HG03521 (cell line): ENCODE measurements at regions not wholly inside any gene's neighbourhood (a gene's known extent, or its start where the extent isn't known, plus 50 kb on each side); places are given as distances from the start of the nearest gene placed in this dataset.
"Not testable (repeated sequence)": the region's sequence is repeated elsewhere in the genome, so short reads cannot be mapped to it uniquely, and the experiment has no call there.

Experiments used
- ATAC-seq: cut with Tn5 transposase; IDR thresholded peaks from one replicate; pipeline ENCODE4 v1.9.1; 2021; ENCODE audit warnings: mild to moderate bottlenecking, moderate library complexity; ENCODE audit not compliant: unreplicated experiment

DNA sequence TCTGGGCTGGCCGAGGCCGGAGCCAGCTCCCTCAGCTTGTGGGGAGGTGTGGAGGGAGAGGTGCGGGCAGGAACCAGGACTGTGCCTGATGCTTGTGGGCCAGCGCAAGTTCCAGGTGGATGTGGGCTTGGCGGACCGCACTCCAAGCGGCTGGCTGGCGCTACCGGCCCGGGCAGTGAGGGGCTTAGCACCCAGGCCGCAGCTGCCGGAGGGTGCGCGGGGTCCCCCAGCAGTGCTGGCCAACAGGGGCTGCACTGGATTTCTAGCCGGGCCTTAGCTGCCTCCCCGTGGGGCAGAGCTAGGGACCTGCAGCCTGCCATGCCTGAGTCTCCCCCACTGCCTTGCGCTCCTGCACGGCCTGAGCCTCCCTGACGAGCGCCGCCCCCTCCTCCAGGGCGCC, 242.8 kb downstream of the CCSER2 start:
- no peak for ATAC-seq

DNA sequence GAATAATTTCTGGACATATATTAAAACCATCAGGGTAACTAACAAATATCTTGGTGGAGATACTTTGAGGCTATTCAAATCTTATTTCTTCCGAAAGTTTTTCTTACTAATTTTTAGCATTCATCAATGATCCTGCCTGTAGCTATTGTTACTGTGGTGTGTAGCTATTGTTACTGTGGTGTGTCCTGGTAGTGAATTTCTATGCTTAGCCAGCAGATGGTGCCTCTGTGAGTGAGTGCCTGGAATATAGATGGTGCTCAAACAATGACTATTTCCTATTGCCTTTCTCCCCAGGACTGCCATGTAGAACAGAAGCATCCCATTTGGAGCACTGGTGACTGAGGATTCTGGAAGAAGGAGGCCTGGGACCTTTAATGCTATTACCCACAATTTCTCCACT, 245.7 kb downstream of the CCSER2 start:
- ATAC-seq, result no peak

DNA sequence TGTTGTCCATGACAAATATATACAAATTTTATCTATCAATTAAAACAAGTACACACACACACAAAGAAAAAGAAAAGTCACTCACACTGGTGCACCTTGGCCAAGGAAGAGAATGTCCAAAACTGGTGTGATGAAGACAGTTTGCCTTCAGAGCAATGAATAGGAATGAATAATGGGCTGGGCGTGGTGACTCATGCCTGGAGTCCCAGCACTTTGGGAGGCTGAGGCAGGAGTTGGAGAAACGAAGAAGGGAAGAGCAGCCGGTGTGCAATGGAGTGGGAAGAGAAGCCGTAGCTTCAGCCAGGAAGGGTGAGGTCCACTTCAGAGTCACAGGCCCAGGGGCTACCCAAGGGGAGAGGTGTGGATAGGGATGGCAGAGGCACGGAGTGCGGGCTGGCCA, 253.6 kb downstream of the CCSER2 start:
- ATAC-seq, result no peak

DNA sequence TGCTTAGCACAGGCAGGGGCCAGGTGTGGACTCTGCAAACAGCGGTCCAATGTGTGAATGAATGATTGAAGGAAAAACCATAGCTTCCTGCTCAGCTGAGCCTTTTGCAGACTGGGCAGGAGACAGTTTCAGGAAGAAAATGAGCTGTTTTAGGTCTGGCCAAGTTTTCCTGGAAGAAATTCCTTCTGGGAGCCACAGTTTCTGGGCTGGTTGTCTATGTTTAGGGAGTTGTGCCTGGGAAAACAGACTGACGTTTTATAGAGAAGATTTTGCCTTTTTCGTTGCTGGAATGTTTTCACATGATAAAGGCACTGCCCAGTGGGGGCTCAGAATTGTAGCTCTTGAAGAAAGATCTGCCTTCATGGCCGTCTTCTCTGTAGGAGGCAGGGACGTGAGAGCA, 255.1 kb downstream of the CCSER2 start:
- ATAC-seq, result no peak

DNA sequence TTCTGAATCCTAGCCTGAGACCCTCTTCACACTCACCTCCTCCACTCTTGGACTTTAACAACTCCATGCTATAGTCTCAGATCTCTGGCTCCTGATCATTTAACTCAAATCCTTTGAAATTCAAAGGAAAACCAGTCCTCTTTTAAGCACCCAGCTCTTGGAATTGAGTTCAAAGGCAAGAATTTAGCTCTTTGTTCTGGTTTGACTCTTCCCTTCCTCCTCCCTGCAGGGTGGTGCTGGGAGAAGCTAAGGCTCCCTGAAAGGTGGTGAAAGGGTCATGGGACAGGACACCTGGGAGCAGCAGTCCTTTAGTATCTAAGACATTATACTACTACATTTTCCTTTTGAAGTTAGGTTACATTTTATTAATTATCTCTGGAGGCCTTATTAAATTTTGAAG, 259.4 kb downstream of the CCSER2 start:
- ATAC-seq, result no peak

DNA sequence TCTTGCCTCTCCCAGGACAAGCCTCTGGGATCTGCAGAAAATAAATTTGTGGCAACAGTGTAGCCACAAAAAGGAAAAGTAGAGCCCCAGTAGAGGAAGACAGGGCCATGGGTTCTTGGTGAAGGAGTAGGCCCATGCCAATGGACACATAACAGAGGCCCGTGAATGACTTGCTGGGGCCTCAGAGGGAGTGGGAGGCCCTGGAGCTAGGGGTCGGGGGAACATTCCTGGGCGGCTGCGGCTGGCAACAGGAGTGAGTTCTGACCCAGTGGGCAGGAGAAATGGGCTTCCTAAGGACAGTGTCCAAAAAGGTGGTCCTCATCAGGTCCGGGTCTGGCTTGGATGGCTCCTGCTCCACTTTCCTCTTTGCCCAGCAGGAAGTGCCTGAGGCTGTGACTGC, 260.0 kb downstream of the CCSER2 start:
- no peak for ATAC-seq

DNA sequence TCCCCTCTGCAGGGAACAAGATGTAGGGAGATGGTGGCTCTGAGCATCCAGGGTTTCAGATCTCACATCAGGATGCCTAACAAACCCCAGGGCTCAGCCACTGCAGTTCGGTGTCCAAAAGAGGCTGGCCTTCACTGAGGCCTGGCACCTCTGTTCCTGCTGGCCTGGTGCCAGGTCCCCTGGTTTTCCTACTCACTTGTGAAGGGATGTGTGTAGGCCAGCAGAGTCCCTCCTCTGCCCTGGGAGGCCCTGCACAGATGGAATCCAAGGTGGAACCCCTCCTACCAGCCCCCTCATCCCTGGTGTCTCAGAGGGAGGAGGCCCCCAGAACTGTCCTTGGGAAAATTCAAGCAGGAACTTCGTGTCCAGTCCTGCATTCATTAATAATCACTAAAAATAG, 260.6 kb downstream of the CCSER2 start:
- no peak for ATAC-seq

DNA sequence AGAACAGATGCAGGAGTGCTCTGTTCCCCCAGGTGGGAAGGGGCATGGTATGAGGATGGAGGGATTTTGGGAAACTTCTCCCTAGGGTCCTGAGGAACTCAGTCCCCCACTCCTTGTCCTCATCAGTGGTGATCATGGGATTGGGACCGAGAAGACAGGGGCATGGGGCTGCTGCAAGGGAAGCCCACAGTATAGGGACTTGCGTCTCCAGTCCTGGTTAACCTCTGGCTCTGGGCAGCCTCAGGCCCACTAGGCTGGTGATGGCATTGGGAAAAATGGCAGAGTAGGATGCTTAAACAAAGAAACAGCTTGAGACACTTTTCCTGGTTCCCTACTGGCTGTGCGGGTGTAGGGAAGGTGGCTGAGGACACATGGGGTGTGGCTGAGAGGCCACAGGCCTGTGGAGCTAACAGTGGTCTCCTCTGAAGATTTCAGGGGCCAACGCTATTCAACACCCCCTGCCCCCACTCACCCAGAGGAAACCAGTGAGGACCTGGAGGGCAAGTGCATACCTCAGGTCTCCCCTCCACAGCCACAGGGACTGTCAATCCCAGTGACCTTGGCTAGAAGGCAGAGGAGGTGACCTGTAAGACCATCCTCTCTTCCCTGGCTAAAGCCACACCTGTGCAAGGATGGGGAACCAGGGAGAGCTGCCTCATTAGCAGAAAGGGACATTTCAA, 261.3 kb downstream of the CCSER2 start:
- no peak for ATAC-seq

DNA sequence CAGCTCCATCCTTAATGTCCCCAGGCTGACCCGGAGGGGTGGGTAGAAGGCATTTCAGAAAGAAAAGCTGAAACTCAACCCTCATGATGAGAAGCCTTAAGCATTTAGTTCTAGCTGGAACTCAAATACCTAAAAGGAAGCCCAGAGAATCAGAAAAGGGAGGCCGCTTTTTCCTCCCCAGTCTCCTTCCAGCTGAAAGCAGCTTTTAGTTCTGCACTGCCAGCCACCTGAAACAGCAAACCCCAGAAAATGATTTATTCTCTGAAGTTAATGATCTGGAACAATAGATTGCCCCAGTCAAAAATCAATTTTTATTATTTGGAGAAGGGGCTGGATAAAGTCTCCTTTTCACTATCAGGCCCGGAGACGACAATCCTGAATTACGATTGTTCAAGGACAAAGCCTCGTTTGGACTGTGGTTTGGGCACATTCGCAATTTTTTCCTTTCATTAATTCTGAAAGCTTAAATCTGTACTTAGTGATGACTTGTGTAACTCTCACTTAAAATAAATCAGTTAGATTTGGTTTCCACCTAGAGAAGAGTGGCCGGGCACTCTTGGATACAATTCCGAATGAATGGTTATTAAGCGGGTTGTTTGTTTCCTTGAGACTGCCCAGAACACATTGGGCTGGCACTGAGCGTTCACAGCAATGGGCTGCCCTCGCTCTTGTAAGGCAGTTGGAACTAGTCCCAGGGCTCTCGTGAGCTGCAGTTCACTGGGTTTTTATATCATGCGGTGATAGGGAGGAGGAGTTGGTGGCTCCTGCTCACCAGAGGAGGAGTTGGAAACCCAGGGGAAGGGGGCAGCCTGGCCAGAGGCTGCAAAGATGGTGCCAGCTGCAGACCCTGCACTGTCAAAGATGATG, 262.2 kb downstream of the CCSER2 start:
- ATAC-seq, result no peak

DNA sequence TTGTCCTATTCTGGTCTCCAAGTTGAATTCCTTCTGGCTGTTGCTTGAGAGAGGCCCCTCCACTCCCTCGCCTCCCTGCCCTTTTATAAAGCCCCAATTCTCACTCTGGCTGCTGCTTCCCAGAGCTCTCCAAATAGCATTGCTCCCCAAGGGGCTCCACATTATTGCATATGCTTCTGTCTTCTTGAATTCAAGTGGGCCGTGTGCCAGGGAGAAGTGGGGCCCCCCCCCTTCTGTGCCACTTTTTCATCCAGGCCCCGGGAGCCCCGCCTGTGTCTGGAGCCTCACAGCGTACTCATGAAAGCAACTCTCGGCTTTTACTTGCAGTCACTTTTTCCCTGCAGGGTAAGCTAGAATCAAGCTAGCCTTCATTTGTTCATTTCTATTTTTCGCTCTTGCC, 265.1 kb downstream of the CCSER2 start:
- ATAC-seq, result no peak

DNA sequence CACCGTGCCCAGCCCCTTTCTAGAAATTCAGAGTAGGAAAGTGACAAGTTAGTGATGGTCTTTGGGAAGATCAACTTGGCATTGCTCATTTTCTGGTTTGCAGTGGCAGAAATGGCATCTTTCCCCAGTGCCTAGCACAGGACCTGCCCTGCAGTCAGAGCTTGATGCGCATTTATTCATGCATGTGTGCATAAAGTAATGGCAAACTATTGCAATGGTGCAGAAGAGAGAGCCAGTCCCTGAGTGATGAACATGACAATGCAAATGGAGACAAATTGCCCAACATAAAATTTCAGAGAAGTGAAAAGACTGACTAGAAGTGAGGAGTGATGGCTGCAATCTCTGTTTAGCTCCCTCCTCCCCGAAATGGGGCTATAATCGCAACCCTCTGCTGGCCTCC, 268.2 kb downstream of the CCSER2 start:
- ATAC-seq, result no peak

DNA sequence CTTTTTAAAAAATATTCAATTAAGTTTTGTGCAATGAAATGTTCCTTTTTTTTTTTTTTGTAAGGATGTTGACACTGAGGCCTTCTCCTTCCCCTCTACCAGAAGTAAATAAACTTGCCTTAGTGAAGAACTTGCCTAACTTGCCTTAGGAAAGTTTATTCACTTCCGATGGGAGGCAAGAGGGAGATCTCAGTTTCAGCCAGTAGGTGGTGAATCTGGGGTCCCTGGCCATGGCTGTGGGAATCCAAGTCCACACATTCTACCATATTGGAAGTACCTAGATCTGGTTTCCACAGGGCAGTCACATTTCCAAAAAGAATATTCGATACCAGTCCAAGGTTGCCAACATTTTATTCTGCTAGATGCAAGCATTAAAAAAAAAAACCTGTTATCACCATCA, 270.9 kb downstream of the CCSER2 start:
- ATAC-seq, result no peak

DNA sequence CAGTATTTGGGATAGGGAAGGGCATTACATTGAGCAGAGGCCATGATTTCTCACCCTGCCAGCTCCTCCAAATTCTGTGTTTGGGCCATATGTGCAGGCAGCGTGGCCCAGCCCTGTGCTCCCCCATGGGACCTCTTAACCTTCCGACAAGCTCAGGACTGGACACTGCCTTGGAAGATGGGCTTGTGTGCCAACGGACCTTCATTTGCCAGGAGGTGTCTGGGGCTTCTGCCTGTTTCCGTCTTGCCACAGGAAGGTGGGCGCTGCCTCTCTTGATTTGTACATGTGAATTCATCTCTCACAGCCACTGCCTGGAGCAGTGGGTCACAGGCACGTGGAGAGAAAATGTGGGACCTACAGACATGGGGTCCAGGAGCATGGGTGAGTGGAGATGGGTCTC, 272.6 kb downstream of the CCSER2 start:
- ATAC-seq, result no peak

DNA sequence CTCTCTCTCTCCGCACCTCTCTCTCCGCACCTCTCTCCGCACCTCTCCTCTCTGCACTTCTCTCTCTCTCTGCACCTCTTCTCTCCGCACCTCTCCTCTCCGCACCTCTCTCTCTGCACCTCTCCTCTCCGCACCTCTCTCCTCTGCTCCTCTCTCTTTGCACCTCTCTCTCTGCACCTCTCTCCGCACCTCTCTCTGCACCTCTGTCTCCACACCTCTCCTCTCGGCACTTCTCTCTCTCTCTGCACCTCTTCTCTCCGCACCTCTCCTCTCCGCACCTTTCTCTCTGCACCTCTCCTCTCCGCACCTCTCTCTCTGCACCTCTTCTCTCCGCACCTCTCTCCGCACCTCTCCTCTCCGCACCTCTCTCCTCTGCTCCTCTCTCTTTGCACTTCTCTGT, 274.2 kb downstream of the CCSER2 start:
- not testable (repeated sequence) for ATAC-seq

DNA sequence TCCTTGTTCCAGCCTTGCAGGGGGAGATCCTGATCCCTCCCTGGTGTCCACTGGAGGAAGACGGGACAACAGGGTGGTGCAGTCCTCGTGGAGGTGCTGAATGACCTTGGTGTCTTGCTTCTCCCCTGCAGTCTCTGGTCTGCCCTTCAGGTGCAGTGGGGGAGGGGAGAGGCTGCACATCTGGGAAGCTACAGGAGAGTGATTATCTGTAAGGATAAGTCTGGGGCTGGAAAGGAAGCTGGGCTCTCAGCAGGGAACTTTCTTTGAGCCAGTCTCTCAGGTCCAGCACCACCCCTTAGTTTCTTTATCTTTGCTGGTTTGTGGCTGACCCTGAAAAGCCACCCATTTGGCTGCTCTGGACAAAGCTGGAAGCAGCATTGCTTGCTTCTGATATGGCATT, 275.6 kb downstream of the CCSER2 start:
- ATAC-seq, result no peak

DNA sequence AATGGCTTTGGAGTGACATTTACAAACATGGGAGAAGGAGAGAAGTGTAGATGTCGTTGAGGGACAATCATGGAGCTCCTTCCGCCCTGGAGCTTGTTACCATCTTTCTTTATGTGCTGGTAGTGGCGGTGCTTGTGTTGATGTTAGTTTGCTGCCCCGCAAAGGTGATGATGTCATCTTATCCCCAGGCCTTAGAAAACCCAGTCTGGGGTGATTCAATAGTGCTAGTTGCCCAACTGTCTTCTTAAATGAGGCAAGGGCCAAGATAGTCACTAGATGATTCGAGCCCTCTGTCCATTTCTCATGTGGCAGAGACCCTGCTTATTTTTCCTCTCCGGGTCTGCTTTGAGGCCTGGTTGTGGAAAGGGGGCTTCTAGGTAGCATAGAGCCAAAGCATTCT, 277.4 kb downstream of the CCSER2 start:
- no peak for ATAC-seq

DNA sequence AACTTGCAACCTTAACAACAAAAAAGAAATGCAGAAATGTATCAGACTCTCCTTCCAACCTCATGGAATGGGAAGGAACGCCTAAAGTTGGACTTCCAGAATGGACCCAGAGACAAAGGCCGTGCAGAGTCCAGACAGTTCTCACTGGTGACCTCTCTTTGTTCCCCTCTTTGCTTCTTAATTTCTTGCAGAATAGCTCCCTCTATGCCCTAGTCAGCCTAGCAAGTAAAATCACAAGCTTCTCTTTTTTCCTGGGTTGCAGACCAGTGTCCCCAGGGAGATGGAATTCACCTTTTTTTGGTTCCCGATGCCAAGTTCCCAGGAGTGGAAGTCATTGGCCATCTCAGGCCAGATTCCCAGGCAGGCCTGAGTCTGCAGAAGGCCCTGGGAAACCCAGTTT, 278.0 kb downstream of the CCSER2 start:
- no peak for ATAC-seq

DNA sequence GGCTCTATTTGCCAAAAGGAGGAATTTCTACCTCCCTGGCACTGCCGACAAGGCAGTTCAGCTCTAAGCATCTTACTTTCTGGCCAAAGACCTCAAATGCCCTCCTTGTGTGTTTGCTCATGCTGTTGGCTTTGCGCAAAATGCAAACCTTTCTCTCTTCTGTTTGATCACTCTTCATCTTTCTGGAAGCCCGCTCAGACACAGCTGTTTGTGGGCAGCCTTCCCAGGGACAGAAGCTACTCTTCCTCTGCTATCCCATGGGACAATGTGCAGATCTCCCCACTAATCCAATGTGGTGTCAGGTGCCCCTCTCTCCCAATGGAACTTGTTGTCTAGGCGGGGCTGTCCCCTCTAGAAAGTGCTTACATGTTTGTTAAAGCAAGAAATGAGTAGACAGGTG, 278.7 kb downstream of the CCSER2 start:
- ATAC-seq, result no peak

DNA sequence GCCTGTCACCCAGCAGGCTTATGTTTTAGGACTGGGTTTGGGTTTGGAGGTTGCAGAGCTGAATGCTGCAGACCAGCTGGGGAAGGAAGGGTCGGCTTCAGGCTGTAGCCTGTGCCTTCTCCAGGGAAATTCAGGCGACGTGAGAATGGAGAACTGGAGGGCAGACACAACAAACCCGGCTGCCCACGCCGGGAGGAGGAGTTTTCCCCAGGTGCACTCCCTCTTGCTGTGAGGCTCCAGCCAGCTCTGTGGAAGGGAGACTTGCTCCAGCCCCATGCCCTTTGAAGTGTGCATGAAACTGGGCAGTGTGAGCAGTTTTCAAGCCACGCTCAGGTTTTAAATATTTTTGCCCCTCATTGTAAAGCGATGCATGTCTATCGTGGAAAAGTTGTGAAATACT, 279.1 kb downstream of the CCSER2 start:
- no peak for ATAC-seq

DNA sequence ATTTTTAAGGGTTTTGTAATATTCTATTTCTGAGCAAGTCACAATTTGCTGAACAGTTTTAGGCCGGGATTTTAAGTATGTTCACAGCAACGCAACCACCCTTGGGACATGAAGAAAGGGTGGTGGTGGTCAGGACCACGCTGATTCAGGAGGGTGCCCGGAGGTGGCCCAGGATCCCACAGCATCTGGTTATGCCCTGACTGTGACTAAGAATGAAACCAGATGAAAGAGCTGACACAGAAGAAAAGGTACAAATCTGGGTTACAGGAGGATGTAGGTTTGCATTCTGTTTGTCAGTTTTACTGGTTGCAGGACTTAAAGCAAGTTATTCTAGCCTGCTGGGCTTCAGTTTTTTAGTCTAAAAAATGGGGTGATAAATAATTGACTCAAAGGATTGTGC, 279.7 kb downstream of the CCSER2 start:
- no peak for ATAC-seq

DNA sequence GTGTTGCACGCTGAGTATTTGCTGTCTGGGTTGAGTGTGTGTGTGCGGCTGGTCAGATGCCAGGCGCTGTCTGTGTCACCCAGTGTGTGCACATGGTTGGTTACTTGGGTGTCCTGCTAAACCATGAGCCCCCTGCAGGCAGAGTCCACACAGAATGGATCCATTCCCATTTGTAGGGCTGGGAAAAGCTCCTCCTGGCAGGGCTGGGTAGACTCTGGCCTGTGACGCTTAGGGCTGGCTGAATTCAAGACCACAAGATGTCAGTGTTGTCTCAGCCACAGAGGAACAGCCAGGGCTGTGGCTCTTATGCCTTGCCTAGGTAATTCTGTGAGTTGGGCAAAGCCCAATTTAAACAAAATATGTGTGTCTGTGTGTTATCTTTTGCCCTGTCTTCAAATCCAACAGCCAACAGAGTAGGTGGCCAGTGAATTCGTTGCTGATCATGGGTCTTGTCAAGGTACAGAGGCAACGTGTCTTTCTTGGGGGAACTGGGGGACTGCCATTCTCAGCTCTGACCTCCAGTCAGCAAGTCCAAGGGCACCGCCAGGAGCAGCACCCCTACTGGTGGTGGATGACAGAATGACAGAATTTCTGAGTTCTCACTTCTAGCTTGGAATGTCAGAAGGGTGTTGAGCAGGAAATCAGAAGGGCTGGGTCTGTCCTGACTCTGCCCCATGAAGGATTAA, 285.1 kb downstream of the CCSER2 start:
- ATAC-seq, result no peak
